ENCODE measurements at regions not wholly inside any gene's neighbourhood (a gene's known extent, or its start where the extent isn't known, plus 50 kb on each side); places are given as distances from the start of the nearest gene placed in this dataset.
"Not testable (repeated sequence)": the region's sequence is repeated elsewhere in the genome, so short reads cannot be mapped to it uniquely, and the experiment has no call there.

DNA sequence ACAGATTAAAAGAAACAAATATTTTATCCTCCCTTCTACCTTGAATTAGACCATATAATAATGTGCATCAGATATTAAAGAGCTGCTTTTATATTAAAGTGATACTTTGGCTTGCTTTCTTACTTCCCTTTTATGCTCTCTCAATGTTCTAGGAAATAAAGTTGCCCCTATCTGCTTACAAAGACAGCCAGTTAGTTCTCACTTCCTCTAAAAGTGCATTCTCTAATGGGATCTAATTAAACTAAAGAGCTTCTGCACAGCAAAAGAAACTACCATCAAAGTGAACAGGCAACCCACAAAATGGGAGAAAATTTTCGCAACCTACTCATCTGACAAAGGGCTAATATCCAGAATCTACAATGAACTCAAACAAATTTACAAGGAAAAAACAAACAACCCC, 224.1 kb upstream of the CADM2 start:
- TF ChIP-seq, protein P1, sequence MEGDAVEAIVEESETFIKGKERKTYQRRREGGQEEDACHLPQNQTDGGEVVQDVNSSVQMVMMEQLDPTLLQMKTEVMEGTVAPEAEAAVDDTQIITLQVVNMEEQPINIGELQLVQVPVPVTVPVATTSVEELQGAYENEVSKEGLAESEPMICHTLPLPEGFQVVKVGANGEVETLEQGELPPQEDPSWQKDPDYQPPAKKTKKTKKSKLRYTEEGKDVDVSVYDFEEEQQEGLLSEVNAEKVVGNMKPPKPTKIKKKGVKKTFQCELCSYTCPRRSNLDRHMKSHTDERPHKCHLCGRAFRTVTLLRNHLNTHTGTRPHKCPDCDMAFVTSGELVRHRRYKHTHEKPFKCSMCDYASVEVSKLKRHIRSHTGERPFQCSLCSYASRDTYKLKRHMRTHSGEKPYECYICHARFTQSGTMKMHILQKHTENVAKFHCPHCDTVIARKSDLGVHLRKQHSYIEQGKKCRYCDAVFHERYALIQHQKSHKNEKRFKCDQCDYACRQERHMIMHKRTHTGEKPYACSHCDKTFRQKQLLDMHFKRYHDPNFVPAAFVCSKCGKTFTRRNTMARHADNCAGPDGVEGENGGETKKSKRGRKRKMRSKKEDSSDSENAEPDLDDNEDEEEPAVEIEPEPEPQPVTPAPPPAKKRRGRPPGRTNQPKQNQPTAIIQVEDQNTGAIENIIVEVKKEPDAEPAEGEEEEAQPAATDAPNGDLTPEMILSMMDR (IDR thresholded peaks at IDR 0.05; ENCODE audit: low read depth, low read length): not testable (repeated sequence)
- not testable (repeated sequence) for TF ChIP-seq POLR2A (IDR thresholded peaks at IDR 0.05; ENCODE audit: extremely low read depth, insufficient read length); MYC (IDR thresholded peaks at IDR 0.05; ENCODE audit: low read depth, low read length)
- TF ChIP-seq, protein P2, sequence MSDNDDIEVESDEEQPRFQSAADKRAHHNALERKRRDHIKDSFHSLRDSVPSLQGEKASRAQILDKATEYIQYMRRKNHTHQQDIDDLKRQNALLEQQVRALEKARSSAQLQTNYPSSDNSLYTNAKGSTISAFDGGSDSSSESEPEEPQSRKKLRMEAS (IDR thresholded peaks at IDR 0.05; ENCODE audit: low read depth, low read length): not testable (repeated sequence)

All from NB4 (cell line).